GM23338 (cell line): ENCODE measurements at regions not wholly inside any gene's neighbourhood (a gene's known extent, or its start where the extent isn't known, plus 50 kb on each side); places are given as distances from the start of the nearest gene placed in this dataset.

Source experiments
- ATAC-seq: fragments of 200-7000 bp; cut with Tn5 transposase; 3 replicates; pipeline ENCODE4 v1.9.1; 2020
- DNase-seq: peaks from one replicate; pipeline ENCODE4 v3.0.0-alpha.2; 2015; ENCODE audit warnings: low spot score
- H2AFZ ChIP-seq: fragments of 200-600 bp; sonication (generic); 2 replicates; pipeline ENCODE4 v1.8.0; 2016; ENCODE audit warnings: antibody characterized with exemption, mild to moderate bottlenecking, moderate library complexity
- H3F3A ChIP-seq: fragments of 200-600 bp; sonication (generic); replicated peaks from 2 replicates; pipeline ENCODE4 v1.8.0; 2017; ENCODE audit warnings: antibody characterized with exemption, mixed run types, low read depth
- H3K27ac ChIP-seq: fragments of 200-600 bp; sonication (generic); 2 replicates; pipeline ENCODE4 v1.6.1; 2016; ENCODE audit warnings: low read depth
- H3K27me3 ChIP-seq: fragments of 200-600 bp; sonication (generic); 2 replicates; pipeline ENCODE4 v1.8.0; 2016; ENCODE audit warnings: mild to moderate bottlenecking, mixed run types, moderate library complexity; ENCODE audit not compliant: insufficient read depth
- H3K36me3 ChIP-seq: fragments of 200-600 bp; sonication (generic); 2 replicates; pipeline ENCODE4 v1.8.0; 2016; ENCODE audit warnings: mild to moderate bottlenecking; ENCODE audit not compliant: insufficient read depth
- H3K4me1 ChIP-seq: fragments of 200-600 bp; sonication (generic); 2 replicates; pipeline ENCODE4 v1.8.0; 2016; ENCODE audit warnings: mild to moderate bottlenecking, moderate library complexity; ENCODE audit not compliant: insufficient read depth
- H3K4me2 ChIP-seq: fragments of 200-600 bp; sonication (generic); 2 replicates; pipeline ENCODE4 v1.7.1; 2017; ENCODE audit warnings: mixed run types
- H3K4me3 ChIP-seq: fragments of 200-600 bp; sonication (generic); 2 replicates; pipeline ENCODE4 v1.6.1; 2016; ENCODE audit warnings: mixed run types
- H3K79me2 ChIP-seq: fragments of 200-600 bp; sonication (generic); replicated peaks from 2 replicates; pipeline ENCODE4 v1.8.0; 2017; ENCODE audit warnings: mild to moderate bottlenecking; ENCODE audit not compliant: insufficient read depth
- H3K9me2 ChIP-seq: fragments of 200-600 bp; sonication (generic); 2 replicates; pipeline ENCODE4 v1.8.0; 2017; ENCODE audit not compliant: insufficient read depth
- H4K20me1 ChIP-seq: fragments of 200-600 bp; sonication (generic); replicated peaks from 2 replicates; pipeline ENCODE4 v1.8.0; 2017; ENCODE audit warnings: mild to moderate bottlenecking; ENCODE audit not compliant: insufficient read depth
- H3K27ac Mint-ChIP-seq: 2 replicates; pipeline ENCODE4 v1.8.0; 2020; ENCODE audit warnings: inconsistent platforms, mild to moderate bottlenecking, moderate library complexity, mixed read lengths
- H3K27me3 Mint-ChIP-seq: 3 replicates; pipeline ENCODE4 v1.8.0; 2022; ENCODE audit warnings: low read depth, mild to moderate bottlenecking, moderate library complexity, mixed read lengths, inconsistent platforms; ENCODE audit not compliant: insufficient read depth, poor library complexity
- H3K36me3 Mint-ChIP-seq: 3 replicates; pipeline ENCODE4 v1.8.0; 2021; ENCODE audit warnings: low read depth, mild to moderate bottlenecking, inconsistent platforms, moderate library complexity, mixed read lengths
- H3K4me1 Mint-ChIP-seq: 3 replicates; pipeline ENCODE4 v1.8.0; 2020; ENCODE audit warnings: mild to moderate bottlenecking, inconsistent platforms, mixed read lengths
- H3K4me3 Mint-ChIP-seq: 3 replicates; pipeline ENCODE4 v1.8.0; 2021; ENCODE audit warnings: moderate library complexity, mild to moderate bottlenecking, inconsistent platforms, mixed read lengths
- H3K9me3 Mint-ChIP-seq: 3 replicates; pipeline ENCODE4 v1.8.0; 2020; ENCODE audit warnings: moderate library complexity, mild to moderate bottlenecking, inconsistent platforms, mixed read lengths
- CREB1 ChIP-seq: fragments of 250-450 bp; sonication (Bioruptor Pico); IDR thresholded peaks from 2 replicates; pipeline ENCODE4 v1.5.0; 2020; ENCODE audit warnings: low read depth, mild to moderate bottlenecking, moderate library complexity
- CTCF ChIP-seq, 2 experiments: fragments of 200-600 bp in 1 of 2; sonication (generic) in 1 of 2; conservative IDR thresholded peaks; 2 replicates each; pipeline versions ENCODE4 v1.5.1 to v1.6.1; 2016 to 2017; ENCODE audit warnings: antibody characterized with exemption in 2 of 2, low read depth in 2 of 2, mild to moderate bottlenecking in 2 of 2, moderate library complexity in 1 of 2
- ETS1 ChIP-seq: IDR thresholded peaks from 2 replicates; pipeline ENCODE4 v1.6.1; 2016; ENCODE audit warnings: antibody characterized with exemption
- EZH2 ChIP-seq: fragments of 200-600 bp; sonication (generic); IDR thresholded peaks from one replicate; pipeline ENCODE4 v1.8.0; 2017; ENCODE audit warnings: antibody characterized with exemption, mild to moderate bottlenecking, low read depth; ENCODE audit not compliant: unreplicated experiment
- JUNB ChIP-seq: IDR thresholded peaks from one replicate; pipeline ENCODE4 v1.6.1; 2016; ENCODE audit warnings: antibody characterized with exemption; ENCODE audit not compliant: unreplicated experiment
- NANOG ChIP-seq: IDR thresholded peaks from 2 replicates; pipeline ENCODE4 v1.6.1; 2016; ENCODE audit warnings: antibody characterized with exemption, borderline replicate concordance
- POLR2AphosphoS5 ChIP-seq: IDR thresholded peaks from 2 replicates; pipeline ENCODE4 v1.6.1; 2016; ENCODE audit warnings: antibody characterized with exemption, low read depth
- REST ChIP-seq: IDR thresholded peaks from one replicate; pipeline ENCODE4 v1.6.1; 2018; ENCODE audit warnings: antibody characterized with exemption; ENCODE audit not compliant: unreplicated experiment
- ZNF114 ChIP-seq: fragments of 250-450 bp; sonication (Bioruptor Pico); IDR thresholded peaks from 2 replicates; pipeline ENCODE4 v1.5.0; 2020; ENCODE audit warnings: mild to moderate bottlenecking, moderate library complexity
- ZNF331 ChIP-seq: fragments of 250-450 bp; sonication (Bioruptor Pico); IDR thresholded peaks from 2 replicates; pipeline ENCODE4 v1.5.0; 2020; ENCODE audit warnings: low read depth, mild to moderate bottlenecking, moderate library complexity

GRCh38 chr12:41745593-41745992 is 399.1 kb downstream of the GXYLT1 start:
- ATAC-seq (peak; percentile 76), DNase-seq (peak; percentile 49)
- no peaks in the 10 kb centered on the region for H3K36me3 ChIP-seq
- no peaks in the 10 kb centered on the region for H3F3A ChIP-seq
- no peak overlapping the region for H3K4me2 ChIP-seq
- H3K4me1 Mint-ChIP-seq, result no peaks in the 10 kb centered on the region
- H3K36me3 Mint-ChIP-seq, result peaks cover 3% of the 10 kb centered on the region; the same call in 1 of the 3 replicates
- no peak overlapping the region for H3K4me3 ChIP-seq
- H3K27me3 Mint-ChIP-seq, result peaks cover 2% of the 10 kb centered on the region
- no peaks in the 10 kb centered on the region for H3K79me2 ChIP-seq
- no peaks in the 10 kb centered on the region for H3K27me3 ChIP-seq
- H3K27ac Mint-ChIP-seq, result no peak overlapping the region
- H4K20me1 ChIP-seq, result no peaks in the 10 kb centered on the region
- no peak overlapping the region for H3K27ac ChIP-seq
- H3K4me3 Mint-ChIP-seq, result no peak overlapping the region
- no peak for TF ChIP-seq POLR2AphosphoS5
- TF ChIP-seq ETS1, result no peak
- peak; percentile 43 to 64 for TF ChIP-seq CTCF (conservative IDR thresholded peaks at IDR 0.05; ENCODE audit: low read depth in 2 of 2)
- TF ChIP-seq JUNB, result no peak
- TF ChIP-seq ZNF331 (CRISPR knock-in tag), result no peak
- no peak for TF ChIP-seq EZH2
- TF ChIP-seq CREB1 (CRISPR knock-in tag), result no peak
- H3K4me1 ChIP-seq, result no peaks in the 10 kb centered on the region
- 0 out of 2 replicates have a peak overlapping the region, but pooled peaks have one; percentile 59 for H2AFZ ChIP-seq
- H3K9me3 Mint-ChIP-seq, result peaks cover 7% of the 10 kb centered on the region; the same call in 1 of the 3 replicates
- peaks cover 23% of the 10 kb centered on the region; the same call in 1 of the 2 replicates for H3K9me2 ChIP-seq

- Histone ChIP-seq H3K36me3 (no peaks in the 10 kb centered on the region), H3K4me2 (no peak overlapping the region), H3F3A (no peaks in the 10 kb centered on the region), H3K4me3 (no peak overlapping the region), H2AFZ (no peak overlapping the region), H3K79me2 (no peaks in the 10 kb centered on the region), H3K27ac (no peak overlapping the region), H3K27me3 (no peaks in the 10 kb centered on the region), H3K9me2 (0 out of 2 replicates have a peak, but pooled peaks cover 17% of the 10 kb centered on the region), H3K4me1 (no peaks in the 10 kb centered on the region), H4K20me1 (no peaks in the 10 kb centered on the region)
- DNase-seq (no peak), ATAC-seq (no peak)
- Mint-ChIP-seq H3K27ac (no peak overlapping the region), H3K4me1 (no peaks in the 10 kb centered on the region), H3K4me3 (no peak overlapping the region), H3K36me3 (peaks cover 5% of the 10 kb centered on the region; the same call in 1 of the 3 replicates), H3K27me3 (peaks cover 2% of the 10 kb centered on the region), H3K9me3 (peaks cover 3% of the 10 kb centered on the region; the same call in 1 of the 3 replicates)
- TF ChIP-seq CREB1 (CRISPR knock-in tag), result no peak
- TF ChIP-seq ZNF114, result no peak
- TF ChIP-seq REST, result no peak
- no peak for TF ChIP-seq ZNF331 (CRISPR knock-in tag)
- TF ChIP-seq NANOG, result no peak
Measured at GRCh38 chr12:41743835-41744234, 400.8 kb downstream of the GXYLT1 start.
